NB4 (cell line): ENCODE measurements at regions not wholly inside any gene's neighbourhood (a gene's known extent, or its start where the extent isn't known, plus 50 kb on each side); places are given as distances from the start of the nearest gene placed in this dataset.

ENCODE experiments used
- CTCF ChIP-seq: IDR thresholded peaks from one replicate; pipeline ENCODE4 v1.5.1; 2012; ENCODE audit warnings: low read depth, low read length
- MAX ChIP-seq: IDR thresholded peaks from 2 replicates; pipeline ENCODE4 v1.6.1; 2011; ENCODE audit warnings: low read depth, low read length
- MYC ChIP-seq: IDR thresholded peaks from 2 replicates; pipeline ENCODE4 v1.6.1; 2011; ENCODE audit warnings: low read depth, low read length
- POLR2A ChIP-seq: IDR thresholded peaks from 2 replicates; pipeline ENCODE4 v1.6.1; 2011; ENCODE audit warnings: mild to moderate bottlenecking; ENCODE audit not compliant: insufficient read length; ENCODE audit errors: extremely low read depth

GRCh38 chr16:87206646-87207451 is 110.3 kb downstream of the C16orf95 start:
- TF ChIP-seq CTCF: no peak
- no peak for TF ChIP-seq POLR2A
- TF ChIP-seq MYC: no peak
- TF ChIP-seq MAX: no peak
